Occipital lobe (tissue), 1 donor: ENCODE measurements at regions not wholly inside any gene's neighbourhood (a gene's known extent, or its start where the extent isn't known, plus 50 kb on each side); places are given as distances from the start of the nearest gene placed in this dataset.

Experiments used
- DNase-seq: peaks from one replicate; lab custom pipeline; 2025; lab: John Stamatoyannopoulos, UW

DNA sequence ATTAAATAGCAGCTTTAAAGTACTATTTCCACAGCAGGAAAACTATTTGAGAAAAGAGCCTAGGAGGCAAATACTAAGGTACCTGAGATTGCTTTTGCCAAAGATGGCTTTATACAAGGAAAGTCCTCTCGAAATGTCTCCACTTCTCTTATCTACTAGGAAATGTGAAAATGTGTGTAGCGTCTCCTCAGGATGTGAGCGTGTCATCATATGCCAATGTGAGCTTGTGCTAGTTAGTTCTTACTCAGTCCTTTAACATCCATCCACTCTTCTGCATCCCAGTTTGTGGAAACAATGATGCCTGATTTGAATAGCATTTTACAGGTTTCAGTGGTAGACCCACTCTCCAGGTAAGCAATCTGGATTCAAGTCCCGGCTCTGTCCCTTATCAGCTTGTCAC lies 421.0 kb downstream of the DYNC2H1 start:
- DNase-seq, result no peak

DNA sequence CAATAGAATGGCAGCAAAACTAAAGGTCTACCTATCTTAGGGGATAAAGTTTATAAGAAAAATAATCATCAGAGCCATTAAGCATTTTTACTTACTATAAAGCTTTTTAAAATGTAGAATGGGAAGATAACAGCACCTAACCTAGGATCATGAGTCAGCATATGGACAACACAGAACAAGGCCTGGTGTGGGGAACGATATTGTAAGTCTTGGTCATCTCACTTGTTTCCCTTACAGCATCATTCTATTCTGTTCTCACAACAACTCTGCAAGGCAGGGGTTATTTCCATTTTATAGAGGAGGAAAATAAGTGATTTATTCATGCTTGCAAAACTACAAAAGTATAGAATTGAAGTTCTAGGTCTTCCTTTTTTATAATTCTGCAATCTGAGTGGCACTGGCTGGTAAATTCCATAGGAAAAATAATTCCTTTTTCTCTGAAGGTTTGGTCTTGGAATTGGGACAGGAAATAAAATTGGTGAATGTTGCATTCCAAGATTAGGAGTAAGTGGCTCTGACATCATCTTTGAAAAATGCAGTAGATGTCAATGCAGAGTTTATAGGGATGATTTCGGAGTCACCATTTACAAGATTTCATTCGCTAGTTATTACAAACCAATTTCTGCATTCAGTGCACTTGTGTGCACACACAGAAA lies 423.0 kb downstream of the DYNC2H1 start:
- DNase-seq, result no peak

DNA sequence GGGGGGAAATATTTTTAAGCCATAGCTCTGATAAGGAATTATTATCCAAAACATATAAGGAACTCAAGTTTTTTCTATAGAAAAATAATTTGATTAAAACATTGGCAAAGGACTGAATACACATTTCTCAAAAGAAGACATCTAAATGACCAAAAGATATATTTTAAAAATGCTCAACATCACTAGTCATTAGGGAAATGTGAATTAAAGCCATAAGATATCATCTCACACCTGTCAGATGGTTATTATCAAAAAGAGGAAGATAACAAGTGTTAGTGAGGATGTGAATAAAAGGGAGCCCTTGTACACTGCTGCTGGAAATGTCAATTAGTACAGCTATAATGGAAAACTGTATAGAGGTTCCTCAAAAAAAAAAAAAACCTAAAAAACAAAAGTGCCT lies 425.0 kb downstream of the DYNC2H1 start:
- no peak for DNase-seq

DNA sequence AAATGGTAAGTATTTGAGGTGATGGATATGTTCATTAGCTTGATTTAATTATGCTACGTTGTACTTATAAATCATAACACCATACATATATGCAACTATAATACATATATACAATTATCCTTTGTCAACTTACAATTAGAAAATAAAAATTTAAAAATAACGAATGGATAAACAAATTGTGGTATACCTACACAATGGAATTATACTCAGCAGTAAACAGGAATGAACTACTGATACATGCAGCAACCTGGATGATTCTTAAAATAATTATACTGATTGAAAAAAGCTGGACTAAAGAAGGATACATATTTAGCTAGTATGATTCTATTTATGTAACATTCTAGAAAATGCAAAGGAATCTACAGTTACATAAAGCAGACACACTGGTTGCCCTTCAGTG lies 425.7 kb downstream of the DYNC2H1 start:
- DNase-seq, result no peak

DNA sequence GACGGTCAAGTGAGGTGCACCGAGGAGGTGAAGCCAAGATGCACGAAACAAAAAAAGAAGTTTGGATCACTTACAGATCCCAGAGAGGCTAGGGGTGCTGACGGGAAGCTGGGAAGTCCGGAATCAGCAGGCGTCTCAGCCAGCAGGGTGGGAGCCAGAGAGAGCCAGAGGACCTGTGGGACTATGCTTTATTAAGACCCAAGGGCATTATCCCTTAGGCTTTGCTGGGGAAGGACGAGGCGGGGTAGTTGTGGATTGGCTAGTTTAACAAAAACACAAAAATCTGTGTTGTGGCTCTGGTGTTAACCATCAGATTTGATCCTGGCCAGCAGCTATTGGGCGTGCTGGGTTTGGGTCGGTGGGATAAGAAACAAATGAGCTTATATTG lies 427.1 kb downstream of the DYNC2H1 start:
- DNase-seq, result no peak

DNA sequence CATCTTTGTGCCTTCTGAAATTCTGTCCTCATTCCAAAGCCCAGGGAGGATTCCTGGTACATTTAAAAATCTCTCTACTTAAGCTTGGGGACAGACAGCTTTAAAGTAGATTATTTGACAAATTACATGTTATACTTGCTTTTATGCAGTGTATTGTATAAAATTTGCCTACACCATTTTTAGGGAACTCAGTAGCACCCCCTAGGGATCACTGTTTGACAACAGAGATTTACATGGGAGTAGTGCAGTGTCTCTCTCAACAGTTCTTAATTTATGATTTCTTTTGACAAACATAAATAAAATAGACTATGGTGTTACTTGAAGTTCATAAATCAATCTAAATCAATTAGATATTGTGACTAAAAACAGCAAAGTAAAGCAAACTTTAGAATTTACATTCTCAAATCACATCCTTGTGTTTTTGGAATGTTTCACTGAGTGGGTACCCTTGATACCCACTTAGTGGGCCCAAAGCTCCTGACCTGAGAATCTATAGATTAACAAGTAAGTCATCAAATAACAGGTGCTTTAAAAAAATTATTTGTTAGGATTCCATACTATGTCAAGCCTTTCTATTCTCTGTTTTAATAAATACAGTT lies 428.8 kb downstream of the DYNC2H1 start:
- no peak for DNase-seq

DNA sequence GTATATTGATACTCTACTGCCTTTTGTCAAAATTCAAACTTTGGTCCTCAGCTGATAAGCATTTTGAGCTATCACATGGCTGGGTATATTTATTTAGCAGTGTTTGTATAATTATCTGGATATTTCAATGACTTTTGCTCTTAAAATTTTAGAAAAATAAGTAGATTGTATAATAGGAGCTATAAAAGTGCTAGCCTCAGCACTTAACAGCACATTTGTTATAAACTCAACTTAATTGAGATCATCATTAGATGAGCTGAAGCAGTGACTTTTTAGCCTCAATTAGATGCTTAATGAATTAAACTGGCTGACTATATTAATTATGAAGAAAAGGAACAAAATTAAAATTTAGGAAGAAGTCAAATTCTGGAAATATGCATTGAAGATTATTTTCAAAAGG lies 429.9 kb downstream of the DYNC2H1 start:
- no peak for DNase-seq

DNA sequence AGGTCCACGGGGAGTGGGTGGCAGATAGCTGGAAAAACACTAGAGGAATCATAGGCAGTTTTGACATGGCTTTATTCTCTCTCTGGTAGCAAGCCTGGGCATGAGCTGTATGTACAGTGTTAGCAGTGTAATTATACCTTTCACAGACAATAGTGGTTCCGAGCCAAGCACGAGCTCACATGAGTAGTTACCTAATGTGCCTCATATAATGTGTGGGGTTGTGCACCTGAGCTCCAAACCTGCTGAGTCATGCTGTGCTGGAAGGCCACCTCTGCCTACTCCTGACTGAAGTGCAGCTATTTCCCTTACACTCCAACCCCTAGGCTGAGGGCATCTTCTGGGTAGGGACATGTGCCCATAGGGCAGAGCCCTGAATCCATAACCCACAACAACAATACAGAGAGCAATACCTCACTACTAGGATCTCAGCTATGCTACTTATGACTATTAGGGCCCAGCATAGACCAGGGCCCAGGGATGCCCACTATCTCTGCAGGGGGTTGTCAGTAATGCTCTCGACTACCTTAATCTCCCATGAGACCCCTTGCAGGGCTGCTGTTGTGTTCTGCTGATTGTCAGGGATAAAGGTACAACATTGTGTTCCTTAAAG lies 432.1 kb downstream of the DYNC2H1 start:
- no peak for DNase-seq

DNA sequence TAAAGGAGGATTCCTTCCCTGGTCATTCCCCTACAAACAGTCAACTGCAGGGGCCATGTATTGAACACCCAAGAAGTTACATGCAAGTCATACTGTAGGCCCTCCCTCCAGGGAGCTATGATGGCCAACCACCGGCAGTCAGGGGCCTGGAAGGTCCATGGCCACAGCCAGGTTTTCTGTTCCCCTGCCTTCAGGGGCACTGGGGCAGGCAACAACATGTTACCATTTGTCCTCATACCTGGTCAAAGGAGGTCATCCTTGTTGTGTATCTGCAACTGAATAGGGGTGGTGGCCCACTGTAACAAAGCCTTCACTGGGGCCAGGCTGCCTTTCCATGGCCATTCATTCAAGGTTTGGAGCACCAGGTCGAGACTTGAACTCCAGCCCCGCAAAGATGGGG lies 433.6 kb downstream of the DYNC2H1 start:
- DNase-seq, result no peak

DNA sequence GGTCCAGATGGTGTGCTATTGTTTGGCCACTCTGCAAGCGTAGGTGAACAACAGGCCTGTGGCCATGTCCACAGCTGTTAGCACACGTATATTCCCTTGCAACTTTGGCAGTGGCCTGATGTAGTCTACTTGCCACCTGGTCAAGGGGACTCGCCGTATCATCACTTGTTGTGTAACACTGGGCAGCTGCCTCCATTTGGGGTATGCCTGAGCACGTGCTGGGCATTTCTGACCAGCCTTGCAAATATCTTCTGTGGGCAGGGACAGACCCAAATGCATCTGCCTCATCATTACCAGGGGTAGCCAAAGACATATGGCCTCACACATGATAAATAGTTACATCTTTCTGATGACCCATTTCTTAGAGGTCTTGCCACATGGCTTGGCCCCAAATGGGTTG lies 434.2 kb downstream of the DYNC2H1 start:
- no peak for DNase-seq

DNA sequence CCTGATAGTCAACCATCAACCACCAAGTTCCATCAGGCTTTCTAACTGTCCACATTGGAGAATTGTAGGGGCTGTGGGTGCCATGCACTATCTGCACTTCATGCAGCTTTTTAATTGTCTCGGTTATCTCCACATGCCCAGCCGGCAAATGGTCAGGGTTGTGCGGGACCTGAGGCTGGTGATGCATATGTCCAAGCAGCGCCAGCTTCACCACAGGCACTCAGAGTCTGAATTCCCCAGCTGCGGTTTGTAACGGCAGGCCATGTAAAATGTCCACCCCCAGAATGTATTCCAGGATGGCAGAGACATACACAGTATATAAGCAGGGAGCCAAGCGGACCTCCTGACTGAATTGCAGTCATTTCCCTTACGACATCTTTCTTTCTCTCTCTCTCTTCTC lies 435.6 kb downstream of the DYNC2H1 start:
- no peak for DNase-seq

DNA sequence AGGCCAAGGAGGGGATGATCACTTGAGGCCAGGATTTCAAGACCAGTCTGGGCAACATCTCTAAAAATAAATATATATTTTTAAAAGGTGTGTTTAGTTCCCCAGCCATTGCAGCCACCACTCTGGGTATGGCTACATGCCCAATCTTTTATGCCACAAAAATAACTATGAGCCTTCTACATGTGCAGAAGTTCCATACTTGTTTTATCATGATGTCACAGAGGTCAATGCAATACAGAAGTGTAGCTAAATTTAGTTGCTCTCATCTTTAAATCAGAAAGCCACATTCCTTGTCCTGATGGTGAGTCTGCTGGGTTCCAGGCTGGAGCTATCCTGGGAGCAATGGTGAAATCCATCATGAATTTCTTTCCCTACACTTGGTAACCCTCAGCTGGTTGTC lies 436.3 kb downstream of the DYNC2H1 start:
- DNase-seq, result no peak

DNA sequence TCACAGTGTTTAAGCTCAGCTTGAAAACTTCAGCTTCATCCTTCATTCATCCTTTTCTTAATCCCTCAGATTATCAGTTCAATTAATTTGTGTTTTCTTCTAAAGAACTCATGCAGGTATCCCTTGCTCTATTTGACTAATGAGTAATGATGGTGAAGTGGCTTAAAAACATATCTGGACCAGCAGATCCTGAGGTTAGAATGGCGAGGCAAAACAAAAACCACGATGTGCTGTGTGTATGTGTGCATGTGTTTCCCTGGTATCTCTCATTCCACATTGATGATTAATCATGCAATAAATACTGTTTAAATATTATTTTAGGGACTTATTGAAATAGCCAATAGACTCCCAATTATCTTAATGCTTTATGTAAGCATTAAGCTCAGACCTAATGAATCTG lies 437.0 kb downstream of the DYNC2H1 start:
- no peak for DNase-seq

DNA sequence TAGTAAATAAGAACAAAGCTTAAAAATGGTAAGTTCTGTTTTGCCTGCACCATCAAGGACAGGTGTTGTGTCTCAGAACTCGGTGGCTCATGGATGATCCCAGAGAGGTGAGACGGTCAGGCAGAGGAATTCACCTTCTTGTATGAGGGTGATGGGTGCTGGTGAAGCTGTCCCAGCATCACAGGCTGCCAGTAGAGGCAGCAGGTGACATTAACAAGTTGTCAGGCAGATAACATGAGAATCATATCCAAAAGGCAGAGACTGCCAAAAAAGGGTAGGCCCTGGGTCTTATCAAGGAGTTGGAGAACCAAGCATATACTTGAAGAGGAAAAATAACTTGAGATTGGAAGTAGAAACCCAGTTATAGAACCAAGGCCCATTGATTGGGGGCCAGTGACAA lies 437.8 kb downstream of the DYNC2H1 start:
- DNase-seq, result no peak

DNA sequence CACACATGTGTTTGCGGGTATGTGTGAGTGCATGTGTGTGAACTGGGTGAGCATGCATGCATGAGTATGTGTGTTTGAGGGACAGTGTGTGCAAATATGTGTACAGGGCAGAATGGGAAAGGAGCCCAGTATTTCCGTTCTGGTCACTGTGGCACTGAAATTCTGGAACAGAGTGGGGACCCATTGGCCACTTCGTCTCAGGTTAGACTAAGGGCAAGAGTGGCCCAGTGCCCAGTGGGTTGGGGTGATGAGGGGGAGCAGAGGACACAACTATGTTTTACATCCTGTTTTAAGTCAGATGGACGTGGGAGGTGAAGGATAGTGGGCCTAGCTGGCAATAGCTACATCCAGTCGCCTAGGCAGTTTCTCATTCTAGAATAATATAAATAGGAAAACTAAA lies 438.5 kb downstream of the DYNC2H1 start:
- no peak for DNase-seq

DNA sequence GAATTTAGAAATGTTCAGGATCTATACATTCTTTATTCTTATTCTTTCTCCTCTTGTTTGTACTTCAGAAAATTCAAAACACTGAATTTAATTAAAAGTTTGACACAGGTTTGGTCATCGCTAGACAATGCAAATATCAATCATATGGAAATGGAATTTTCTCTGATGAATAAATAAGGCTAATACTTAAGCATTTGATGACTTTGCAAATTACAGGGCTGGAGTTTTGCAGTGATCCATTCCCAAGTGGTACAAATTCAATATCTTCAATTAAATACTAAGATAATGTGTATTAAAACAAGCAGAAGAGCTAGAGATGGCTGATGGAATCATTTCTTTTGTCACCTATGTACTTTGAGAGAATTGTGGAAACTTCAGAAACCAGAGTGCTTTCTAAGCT lies 439.6 kb downstream of the DYNC2H1 start:
- DNase-seq, result no peak

DNA sequence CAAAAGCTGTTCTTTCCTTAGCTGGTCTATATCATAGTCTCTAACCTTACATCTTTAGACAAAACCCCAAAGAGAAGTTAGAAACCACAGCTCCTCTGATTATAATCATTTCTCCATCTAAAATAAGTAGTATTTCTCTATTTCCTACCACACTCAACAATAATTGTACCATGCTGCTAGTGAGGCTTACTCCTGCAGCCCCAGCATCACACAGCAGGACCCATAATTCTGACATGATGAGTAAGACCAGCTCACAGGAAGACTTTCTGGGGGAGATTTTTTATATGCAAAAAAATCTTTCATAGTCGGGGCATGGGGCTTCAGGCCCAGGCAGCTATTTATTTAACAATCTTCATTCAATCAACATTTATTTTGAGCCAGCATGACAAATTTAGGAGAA lies 441.6 kb downstream of the DYNC2H1 start:
- DNase-seq, result no peak

DNA sequence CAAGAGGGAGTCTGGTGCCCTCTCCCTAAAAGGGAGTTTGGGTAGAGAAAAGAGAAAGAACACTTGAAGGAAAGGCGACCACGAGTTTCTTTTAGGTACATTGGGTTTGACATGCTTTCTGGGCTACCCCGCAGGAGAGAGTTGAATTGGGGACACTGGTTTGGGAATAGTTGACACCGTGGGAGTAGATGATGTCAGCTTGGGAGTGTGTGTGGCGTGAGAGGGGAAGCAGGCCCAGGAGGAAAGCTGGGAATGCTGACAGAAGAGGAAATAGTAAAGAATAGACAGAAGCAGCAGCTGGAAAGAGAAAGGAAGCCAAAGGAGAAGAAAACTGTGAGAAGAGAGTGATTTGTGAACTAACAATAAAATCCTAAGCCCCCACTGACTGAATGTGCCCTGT lies 442.9 kb downstream of the DYNC2H1 start:
- no peak for DNase-seq

DNA sequence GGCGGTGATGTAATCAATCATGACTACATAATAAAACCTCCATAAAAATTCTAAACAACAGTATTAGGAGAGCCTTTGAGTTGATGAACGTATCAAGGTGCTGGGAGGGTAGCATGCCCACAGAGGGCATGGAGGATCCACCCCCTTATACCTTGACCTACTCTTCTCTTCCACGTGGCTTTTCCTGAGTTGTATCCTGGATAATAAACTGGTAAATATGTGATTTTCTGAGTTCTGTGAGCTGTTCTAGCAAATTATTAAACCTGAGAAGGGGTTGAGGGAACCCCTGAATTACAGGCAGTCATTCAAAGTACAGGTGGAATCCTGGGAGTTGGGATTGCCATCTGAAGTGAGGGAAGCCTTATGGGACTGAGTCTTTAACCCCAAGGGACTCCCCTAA lies 446.9 kb downstream of the DYNC2H1 start:
- DNase-seq, result no peak

DNA sequence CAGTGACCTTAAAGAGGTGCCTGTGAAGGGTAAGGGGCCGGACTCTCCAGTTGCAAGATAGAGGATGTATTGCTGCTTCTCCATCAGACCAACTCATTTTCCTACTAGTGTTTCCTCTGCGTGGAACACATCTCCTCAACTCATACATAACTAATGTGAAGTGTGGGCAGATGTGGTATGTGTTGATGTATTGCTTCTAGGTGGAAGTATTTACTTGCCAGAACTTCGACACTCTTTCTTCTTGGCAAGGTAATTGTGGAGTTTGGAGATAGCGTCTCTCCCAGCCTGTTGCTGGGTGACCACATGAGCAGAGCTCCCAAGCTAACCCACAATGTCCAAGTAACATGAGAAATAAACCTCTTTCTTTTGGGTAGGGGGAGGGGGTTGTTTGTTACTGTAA lies 456.9 kb downstream of the DYNC2H1 start:
- no peak for DNase-seq

DNA sequence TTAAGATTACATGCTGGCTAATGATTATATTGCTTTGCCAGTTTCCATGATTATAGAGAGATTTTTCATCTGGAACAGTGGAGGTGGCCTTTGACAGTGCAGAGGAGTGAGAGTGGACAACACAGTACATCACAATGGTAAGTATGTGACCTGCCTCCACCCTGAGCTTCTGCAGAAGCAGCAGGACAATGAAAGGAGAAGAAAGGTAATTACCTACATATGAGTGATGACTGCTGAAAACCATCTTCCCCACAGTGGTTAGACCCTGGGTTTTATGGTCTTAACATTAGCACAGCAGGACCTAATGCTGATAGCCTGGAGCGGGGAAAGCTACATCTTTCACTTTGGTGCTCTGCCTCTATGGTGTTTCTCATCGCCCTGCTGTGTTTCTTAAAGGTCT lies 454.7 kb upstream of the DDI1 start:
- no peak for DNase-seq

DNA sequence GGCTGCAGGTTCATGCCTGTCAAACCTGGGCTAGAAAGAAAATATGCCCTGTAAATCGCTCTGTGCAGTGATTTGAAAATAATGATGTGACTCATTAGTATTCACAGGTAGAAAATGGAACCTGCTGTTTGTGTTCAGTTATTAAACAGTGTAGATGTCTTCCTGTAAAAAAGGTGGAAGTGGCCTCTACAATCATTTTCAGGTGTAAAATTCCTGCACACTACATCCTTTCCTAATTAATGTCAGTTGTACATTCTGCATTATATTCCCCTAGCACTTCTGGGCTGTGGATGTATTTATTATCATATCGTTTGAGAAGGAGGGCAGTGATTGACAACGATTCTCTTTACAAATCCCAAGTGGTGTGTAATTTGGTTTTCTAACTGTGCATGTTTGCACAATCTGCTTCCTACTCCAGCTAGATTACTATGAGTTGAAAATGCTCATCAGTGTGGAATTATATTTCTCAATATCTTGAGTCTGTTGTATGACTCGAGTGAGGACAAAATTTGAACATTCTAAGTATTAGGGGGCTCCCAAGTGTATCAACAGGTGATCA lies 454.0 kb upstream of the DDI1 start:
- no peak for DNase-seq

DNA sequence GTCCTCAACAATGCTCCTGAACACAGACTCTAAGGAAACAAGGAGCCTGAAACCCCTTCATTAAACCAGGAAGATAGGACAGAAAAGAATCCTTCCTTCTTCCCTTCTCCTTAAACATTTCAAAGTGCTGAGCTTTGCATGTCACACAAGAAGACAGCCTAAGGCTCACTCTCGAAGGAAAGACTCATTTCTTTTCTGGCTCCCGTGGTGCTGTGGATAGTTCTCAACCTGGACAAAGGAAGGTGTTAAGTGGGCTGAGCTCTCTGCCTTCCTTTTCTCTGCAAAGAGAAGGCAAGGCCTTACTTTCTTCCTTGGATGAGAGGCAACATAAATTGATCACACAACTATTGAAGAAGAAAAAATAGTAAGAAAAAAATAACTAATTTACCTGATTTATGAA lies 452.4 kb upstream of the DDI1 start:
- DNase-seq, result no peak
